Astrocyte (in vitro differentiated cells and primary cell): ENCODE measurements at regions not wholly inside any gene's neighbourhood (a gene's known extent, or its start where the extent isn't known, plus 50 kb on each side); places are given as distances from the start of the nearest gene placed in this dataset.

Source experiments
- EZH2 ChIP-seq: IDR thresholded peaks from 2 replicates; pipeline ENCODE4 v1.6.1; 2012; ENCODE audit warnings: mild to moderate bottlenecking, low read length, inconsistent platforms; ENCODE audit not compliant: insufficient read depth
- TF ChIP-seq, protein P1 (sequence below): IDR thresholded peaks from 2 replicates; pipeline ENCODE4 v1.5.1; 2011; ENCODE audit warnings: low read depth, mild to moderate bottlenecking, inconsistent platforms, low read length, moderate library complexity; ENCODE audit not compliant: insufficient read depth

DNA sequence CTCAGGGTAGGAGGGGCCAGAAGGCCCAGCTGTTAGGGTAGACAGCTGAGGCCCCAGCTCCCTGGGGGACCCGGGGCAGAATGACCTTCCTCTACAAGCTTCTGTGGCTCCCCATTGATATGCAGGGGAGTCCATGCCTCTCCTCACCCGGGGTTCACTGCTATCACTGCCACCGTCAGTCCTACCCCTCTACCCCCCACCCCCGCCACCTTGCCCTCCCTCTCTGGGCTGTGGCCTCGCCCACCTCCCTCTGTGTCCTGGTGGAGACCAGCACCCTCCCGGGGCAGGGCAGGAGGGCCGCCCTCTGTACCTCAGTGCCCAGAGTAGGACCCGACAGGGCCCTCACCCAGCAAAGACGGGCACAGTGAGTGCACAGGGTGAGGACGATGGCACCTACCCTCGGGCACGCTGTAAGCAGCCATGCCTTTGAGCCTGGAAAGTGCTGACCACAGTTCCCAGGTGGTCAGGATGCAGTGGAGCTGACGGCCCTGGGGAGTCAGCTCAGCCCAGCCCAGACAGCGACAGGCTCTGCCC lies 88.4 kb upstream of the SFSWAP start:
- TF ChIP-seq, protein P1, sequence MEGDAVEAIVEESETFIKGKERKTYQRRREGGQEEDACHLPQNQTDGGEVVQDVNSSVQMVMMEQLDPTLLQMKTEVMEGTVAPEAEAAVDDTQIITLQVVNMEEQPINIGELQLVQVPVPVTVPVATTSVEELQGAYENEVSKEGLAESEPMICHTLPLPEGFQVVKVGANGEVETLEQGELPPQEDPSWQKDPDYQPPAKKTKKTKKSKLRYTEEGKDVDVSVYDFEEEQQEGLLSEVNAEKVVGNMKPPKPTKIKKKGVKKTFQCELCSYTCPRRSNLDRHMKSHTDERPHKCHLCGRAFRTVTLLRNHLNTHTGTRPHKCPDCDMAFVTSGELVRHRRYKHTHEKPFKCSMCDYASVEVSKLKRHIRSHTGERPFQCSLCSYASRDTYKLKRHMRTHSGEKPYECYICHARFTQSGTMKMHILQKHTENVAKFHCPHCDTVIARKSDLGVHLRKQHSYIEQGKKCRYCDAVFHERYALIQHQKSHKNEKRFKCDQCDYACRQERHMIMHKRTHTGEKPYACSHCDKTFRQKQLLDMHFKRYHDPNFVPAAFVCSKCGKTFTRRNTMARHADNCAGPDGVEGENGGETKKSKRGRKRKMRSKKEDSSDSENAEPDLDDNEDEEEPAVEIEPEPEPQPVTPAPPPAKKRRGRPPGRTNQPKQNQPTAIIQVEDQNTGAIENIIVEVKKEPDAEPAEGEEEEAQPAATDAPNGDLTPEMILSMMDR, result no peak
- no peak for TF ChIP-seq EZH2
